Brain microvascular endothelial cell (primary cell): ENCODE measurements at regions not wholly inside any gene's neighbourhood (a gene's known extent, or its start where the extent isn't known, plus 50 kb on each side); places are given as distances from the start of the nearest gene placed in this dataset.
"Not testable (repeated sequence)": the region's sequence is repeated elsewhere in the genome, so short reads cannot be mapped to it uniquely, and the experiment has no call there.

Experiments used
- DNase-seq: peaks from one replicate; pipeline ENCODE4 v3.0.0-alpha.2; 2020
- H3K27ac ChIP-seq: fragments of 250-450 bp; sonication (Bioruptor Pico); 2 replicates; pipeline ENCODE4 v1.5.1; 2020; ENCODE audit warnings: mild to moderate bottlenecking, moderate library complexity
- H3K27me3 ChIP-seq: fragments of 250-450 bp; sonication (Bioruptor Pico); replicated peaks from 2 replicates; pipeline ENCODE4 v1.5.1; 2020; ENCODE audit warnings: mild to moderate bottlenecking
- H3K36me3 ChIP-seq: fragments of 250-450 bp; sonication (Bioruptor Pico); replicated peaks from 2 replicates; pipeline ENCODE4 v1.5.1; 2020; ENCODE audit warnings: mild to moderate bottlenecking
- H3K4me3 ChIP-seq: 2 replicates; pipeline ENCODE4 v1.5.1; 2011; ENCODE audit warnings: low read depth, mild to moderate bottlenecking, control low read depth, low read length, moderate library complexity
- CTCF ChIP-seq: IDR thresholded peaks from 2 replicates; pipeline ENCODE4 v1.5.1; 2011; ENCODE audit warnings: low read depth, mild to moderate bottlenecking, moderate library complexity, low read length, control low read depth, inconsistent platforms; ENCODE audit errors: missing control alignments
- in situ Hi-C: cut with HindIII; loops from 2 replicates; pipeline ENCODE4 v1.10.0; 2017; ENCODE audit warnings: low sequenced_read_pairs, low pct_ligation_motif_present

- no peaks in the 10 kb centered on the region for H3K36me3 ChIP-seq
- no peak overlapping the region for H3K27ac ChIP-seq
- no peak overlapping the region for H3K4me3 ChIP-seq
- in situ Hi-C loops = no loop called here
- DNase-seq = no peak
- TF ChIP-seq CTCF = no peak
- H3K27me3 ChIP-seq = no peaks in the 10 kb centered on the region
Measured at GRCh38 chr4:23423540-23423939, 466.3 kb downstream of the PPARGC1A start.

DNA sequence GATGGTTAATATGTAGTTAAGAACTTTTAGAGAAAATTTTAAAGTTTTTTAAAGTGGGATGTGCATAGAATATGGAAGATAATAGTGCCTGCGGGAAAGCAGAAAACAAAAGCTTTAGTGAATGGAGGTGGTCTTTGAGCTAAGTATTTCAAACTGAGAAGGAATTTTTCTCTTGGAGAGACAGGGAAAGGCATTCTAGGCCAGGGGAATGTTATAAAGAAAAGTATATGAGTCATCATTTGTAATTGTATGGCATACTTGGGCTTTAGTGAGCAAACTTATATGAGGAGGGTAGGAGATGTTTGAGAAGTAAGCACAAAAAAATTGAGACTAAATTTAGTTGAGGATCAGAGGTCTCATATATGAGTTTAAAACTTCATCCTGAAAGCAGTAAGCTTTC is 467.0 kb downstream of the PPARGC1A start:
- TF ChIP-seq CTCF = no peak
- Histone ChIP-seq H3K27me3 (no peaks in the 10 kb centered on the region), H3K4me3 (no peak overlapping the region), H3K36me3 (no peaks in the 10 kb centered on the region), H3K27ac (no peak overlapping the region)
- in situ Hi-C loops = no loop called here
- DNase-seq = no peak

GRCh38 chr4:23413631-23414030 is 476.2 kb downstream of the PPARGC1A start:
- H3K4me3 ChIP-seq = no peak overlapping the region
- no peak overlapping the region for H3K27ac ChIP-seq
- no peak for TF ChIP-seq CTCF
- no peaks in the 10 kb centered on the region for H3K36me3 ChIP-seq
- in situ Hi-C loops = no loop called here
- no peak for DNase-seq
- H3K27me3 ChIP-seq = no peaks in the 10 kb centered on the region

DNA sequence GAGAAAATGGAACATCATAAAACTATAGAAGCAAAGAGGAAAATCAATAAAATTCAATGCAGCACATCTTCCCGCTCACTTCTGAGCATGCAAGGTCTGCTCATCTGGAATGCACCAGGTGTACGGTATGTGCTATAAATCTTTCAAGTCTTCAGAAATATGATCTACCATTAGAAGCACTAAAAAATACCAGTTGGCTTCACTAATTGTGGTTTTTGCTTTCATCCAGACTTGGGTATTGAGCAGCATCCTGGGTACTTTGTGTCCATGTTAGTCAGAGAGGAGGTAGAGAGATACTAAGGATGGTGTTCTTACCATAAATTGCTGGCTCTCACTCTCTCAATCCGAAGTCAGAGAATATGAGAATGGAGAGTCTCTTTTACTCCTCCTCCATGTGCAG is 477.1 kb downstream of the PPARGC1A start:
- Histone ChIP-seq H3K27me3 (no peaks in the 10 kb centered on the region), H3K36me3 (no peaks in the 10 kb centered on the region), H3K4me3 (no peak overlapping the region), H3K27ac (no peak overlapping the region)
- DNase-seq = no peak
- no peak for TF ChIP-seq CTCF
- in situ Hi-C loops = no loop called here

- DNase-seq, H3K27ac ChIP-seq, in situ Hi-C loops, H3K36me3 ChIP-seq, H3K4me3 ChIP-seq, H3K27me3 ChIP-seq: not testable (repeated sequence)
Measured at GRCh38 chr4:23408913-23409312, 480.9 kb downstream of the PPARGC1A start.

DNA sequence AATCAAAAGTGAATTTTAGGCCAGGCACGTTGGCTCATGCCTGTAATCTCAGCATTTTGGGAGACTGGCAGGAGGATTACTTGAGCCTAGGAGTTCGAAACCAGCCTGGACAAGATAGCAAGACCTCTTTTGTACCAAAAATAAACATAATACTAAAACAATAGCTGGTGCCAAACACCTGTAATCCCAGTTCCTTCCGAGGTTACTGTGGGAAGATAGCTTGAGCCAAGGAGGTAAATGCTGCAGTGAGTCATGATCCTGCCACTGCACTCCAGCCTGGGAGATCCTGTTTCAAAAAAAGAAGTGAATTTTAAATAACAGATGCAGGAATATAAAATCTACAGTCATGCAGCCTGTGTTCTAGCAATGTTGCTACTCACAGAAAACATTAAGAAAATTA is 488.3 kb downstream of the PPARGC1A start:
- TF ChIP-seq CTCF = no peak
- no peaks in the 10 kb centered on the region for H3K27me3 ChIP-seq
- DNase-seq = no peak
- H3K4me3 ChIP-seq = no peak overlapping the region
- no peak overlapping the region for H3K27ac ChIP-seq
- in situ Hi-C loops = no loop called here
- H3K36me3 ChIP-seq = no peaks in the 10 kb centered on the region
